Right hindlimb (tissue), 1 donor: ENCODE measurements at regions not wholly inside any gene's neighbourhood (a gene's known extent, or its start where the extent isn't known, plus 50 kb on each side); places are given as distances from the start of the nearest gene placed in this dataset.
"Not testable (repeated sequence)": the region's sequence is repeated elsewhere in the genome, so short reads cannot be mapped to it uniquely, and the experiment has no call there.

Source experiments
- DNase-seq: peaks from one replicate; pipeline ENCODE4 v3.0.0-alpha.2; 2018

GRCh38 chr4:87901422-87901992 lies 68.7 kb downstream of the MEPE start:
- peak; percentile 26 for DNase-seq

- DNase-seq: no peak
Measured at GRCh38 chr4:87904639-87905160, 70.8 kb upstream of the SPP1 start.

GRCh38 chr4:87908336-87908735 lies 67.2 kb upstream of the SPP1 start:
- no peak for DNase-seq

- no peak for DNase-seq
Measured at GRCh38 chr4:87910795-87911194, 64.7 kb upstream of the SPP1 start.

- no peak for DNase-seq
Measured at GRCh38 chr4:87911252-87911774, 64.2 kb upstream of the SPP1 start.

- DNase-seq: no peak
Measured at GRCh38 chr4:87912164-87913004, 63.1 kb upstream of the SPP1 start.

- no peak for DNase-seq
Measured at GRCh38 chr4:87913896-87914295, 61.6 kb upstream of the SPP1 start.

GRCh38 chr4:87915621-87916020 lies 59.9 kb upstream of the SPP1 start:
- no peak for DNase-seq

- DNase-seq: peak; percentile 49
Measured at GRCh38 chr4:87916626-87917025, 58.9 kb upstream of the SPP1 start.

GRCh38 chr4:87917911-87918310 lies 57.6 kb upstream of the SPP1 start:
- not testable (repeated sequence) for DNase-seq

- no peak for DNase-seq
Measured at GRCh38 chr4:87918314-87919058, 57.0 kb upstream of the SPP1 start.

GRCh38 chr4:87919304-87919703 lies 56.2 kb upstream of the SPP1 start:
- not testable (repeated sequence) for DNase-seq

- no peak for DNase-seq
Measured at GRCh38 chr4:87919941-87920340, 55.6 kb upstream of the SPP1 start.

- DNase-seq: no peak
Measured at GRCh38 chr4:87920478-87920877, 55.0 kb upstream of the SPP1 start.

- not testable (repeated sequence) for DNase-seq
Measured at GRCh38 chr4:87921626-87922479, 53.7 kb upstream of the SPP1 start.

GRCh38 chr4:87924146-87924545 lies 51.4 kb upstream of the SPP1 start:
- DNase-seq: not testable (repeated sequence)
